NB4 (cell line): ENCODE measurements at regions not wholly inside any gene's neighbourhood (a gene's known extent, or its start where the extent isn't known, plus 50 kb on each side); places are given as distances from the start of the nearest gene placed in this dataset.

Experiments
- MAX ChIP-seq: IDR thresholded peaks from 2 replicates; pipeline ENCODE4 v1.6.1; 2011; ENCODE audit warnings: low read depth, low read length
- MYC ChIP-seq: IDR thresholded peaks from 2 replicates; pipeline ENCODE4 v1.6.1; 2011; ENCODE audit warnings: low read depth, low read length
- TF ChIP-seq, protein P1 (sequence below): IDR thresholded peaks from one replicate; pipeline ENCODE4 v1.5.1; 2012; ENCODE audit warnings: low read depth, low read length

GRCh38 chr6:74259981-74260380, 564.0 kb downstream of the CD109 start:
- TF ChIP-seq, protein P1, sequence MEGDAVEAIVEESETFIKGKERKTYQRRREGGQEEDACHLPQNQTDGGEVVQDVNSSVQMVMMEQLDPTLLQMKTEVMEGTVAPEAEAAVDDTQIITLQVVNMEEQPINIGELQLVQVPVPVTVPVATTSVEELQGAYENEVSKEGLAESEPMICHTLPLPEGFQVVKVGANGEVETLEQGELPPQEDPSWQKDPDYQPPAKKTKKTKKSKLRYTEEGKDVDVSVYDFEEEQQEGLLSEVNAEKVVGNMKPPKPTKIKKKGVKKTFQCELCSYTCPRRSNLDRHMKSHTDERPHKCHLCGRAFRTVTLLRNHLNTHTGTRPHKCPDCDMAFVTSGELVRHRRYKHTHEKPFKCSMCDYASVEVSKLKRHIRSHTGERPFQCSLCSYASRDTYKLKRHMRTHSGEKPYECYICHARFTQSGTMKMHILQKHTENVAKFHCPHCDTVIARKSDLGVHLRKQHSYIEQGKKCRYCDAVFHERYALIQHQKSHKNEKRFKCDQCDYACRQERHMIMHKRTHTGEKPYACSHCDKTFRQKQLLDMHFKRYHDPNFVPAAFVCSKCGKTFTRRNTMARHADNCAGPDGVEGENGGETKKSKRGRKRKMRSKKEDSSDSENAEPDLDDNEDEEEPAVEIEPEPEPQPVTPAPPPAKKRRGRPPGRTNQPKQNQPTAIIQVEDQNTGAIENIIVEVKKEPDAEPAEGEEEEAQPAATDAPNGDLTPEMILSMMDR, result no peak
- TF ChIP-seq MAX, result no peak
- no peak for TF ChIP-seq MYC
